Transverse colon (tissue), 4 donors: ENCODE measurements at regions not wholly inside any gene's neighbourhood (a gene's known extent, or its start where the extent isn't known, plus 50 kb on each side); places are given as distances from the start of the nearest gene placed in this dataset.

Source experiments
- DNase-seq: peaks from one replicate; pipeline ENCODE4 v3.0.0-alpha.2; 2019
- H3K27ac ChIP-seq, 4 donors: fragments of 200-600 bp; sonication (generic); 2 replicates each; pipeline ENCODE4 v1.5.1; 2016 to 2018; ENCODE audit warnings: inconsistent platforms in 4 of 4
- H3K27me3 ChIP-seq: fragments of 200-600 bp; sonication (generic); 2 replicates; pipeline ENCODE4 v1.5.1; 2017; ENCODE audit warnings: inconsistent platforms
- H3K36me3 ChIP-seq, 4 donors: fragments of 200-600 bp; sonication (generic); 2 replicates each; pipeline ENCODE4 v1.5.1; 2017 to 2019; ENCODE audit warnings: inconsistent platforms in 4 of 4
- H3K4me1 ChIP-seq, 4 donors: fragments of 200-600 bp; sonication (generic); 2 replicates each; pipeline ENCODE4 v1.5.1; 2017 to 2020; ENCODE audit warnings: inconsistent platforms in 4 of 4
- H3K4me3 ChIP-seq, 4 donors: fragments of 200-600 bp; sonication (generic); 1 replicate in 1 of 4; 2 replicates in 3 of 4; pipeline versions ENCODE4 v1.5.1 to v1.6.1; 2017 to 2019; ENCODE audit warnings: inconsistent platforms in 4 of 4
- H3K9me3 ChIP-seq, 2 donors: fragments of 200-600 bp; sonication (generic); 2 replicates each; pipeline ENCODE4 v1.5.1; 2017 to 2019; ENCODE audit warnings: inconsistent platforms in 2 of 2
- EP300 ChIP-seq: sonication (generic); formaldehyde crosslinking; IDR thresholded peaks from one replicate; pipeline ENCODE4 v1.6.1; 2017; ENCODE audit warnings: antibody characterized with exemption, low read depth
- POLR2A ChIP-seq: fragments of 450-650 bp; IDR thresholded peaks from one replicate; pipeline ENCODE4 v1.6.1; 2016; ENCODE audit warnings: antibody characterized with exemption, mild to moderate bottlenecking, moderate library complexity
- POLR2AphosphoS5 ChIP-seq, 3 donors: sonication (generic); formaldehyde crosslinking; IDR thresholded peaks; one replicate each; pipeline ENCODE4 v1.6.1; 2016; ENCODE audit warnings: antibody characterized with exemption in 3 of 3
- WGBS, 2 donors: methylation state at CpG; one replicate each; pipeline ENCODE4 v1.1.5; 2018; ENCODE audit warnings: low coverage in 1 of 2; 5-methylcytosine and 5-hydroxymethylcytosine counted together
- in situ Hi-C, 4 donors: fragments of 200-750 bp; cut with MboI; loops; one replicate each; pipeline versions ENCODE4 v1.15.0 to v1.15.1; 2017; ENCODE audit warnings: low sequenced_read_pairs in 3 of 4, low pct_ligation_motif_present in 1 of 4, low pct_unique_long_range_greater_than_20kb in 1 of 4
- intact Hi-C: fragments of 100-400 bp; cut with DNase I; formaldehyde crosslinking; loops from one replicate; pipeline ENCODE4 v1.15.1; 2023; ENCODE audit warnings: low total_unique reads
- TF ChIP-seq, protein P1 (sequence below), 5 experiments: fragments of 200-600 bp in 3 of 5; fragments of 450-650 bp in 2 of 5; sonication (generic) in 3 of 5; IDR thresholded peaks; 1 replicate in 2 of 5; 2 replicates in 3 of 5; pipeline ENCODE4 v1.5.1; 2016 to 2017; ENCODE audit warnings: antibody characterized with exemption in 5 of 5, inconsistent platforms in 3 of 5, mild to moderate bottlenecking in 2 of 5, moderate library complexity in 1 of 5

GRCh38 chr21:22395965-22396364 lies 1397.8 kb downstream of the NCAM2 start:
- DNase-seq: no peak
- H3K4me1 ChIP-seq: no peaks in the 10 kb centered on the region
- intact Hi-C loops: loop anchor here (5.0 kb wide), 1 partner anchor 1306 kb away; no protein-coding TSS in a partner anchor
- H3K27me3 ChIP-seq: no peaks in the 10 kb centered on the region
- H3K27ac ChIP-seq: no peak overlapping the region
- WGBS, 2 donors: 85 to 100% methylated on average over 2 to 6 of the region's 6 CpGs
- in situ Hi-C loops: no loop called here
- H3K36me3 ChIP-seq: no peaks in the 10 kb centered on the region
- TF ChIP-seq POLR2AphosphoS5 (IDR thresholded peaks at IDR 0.05) (no peak), POLR2A (no peak), EP300 (no peak)
- TF ChIP-seq, protein P1, sequence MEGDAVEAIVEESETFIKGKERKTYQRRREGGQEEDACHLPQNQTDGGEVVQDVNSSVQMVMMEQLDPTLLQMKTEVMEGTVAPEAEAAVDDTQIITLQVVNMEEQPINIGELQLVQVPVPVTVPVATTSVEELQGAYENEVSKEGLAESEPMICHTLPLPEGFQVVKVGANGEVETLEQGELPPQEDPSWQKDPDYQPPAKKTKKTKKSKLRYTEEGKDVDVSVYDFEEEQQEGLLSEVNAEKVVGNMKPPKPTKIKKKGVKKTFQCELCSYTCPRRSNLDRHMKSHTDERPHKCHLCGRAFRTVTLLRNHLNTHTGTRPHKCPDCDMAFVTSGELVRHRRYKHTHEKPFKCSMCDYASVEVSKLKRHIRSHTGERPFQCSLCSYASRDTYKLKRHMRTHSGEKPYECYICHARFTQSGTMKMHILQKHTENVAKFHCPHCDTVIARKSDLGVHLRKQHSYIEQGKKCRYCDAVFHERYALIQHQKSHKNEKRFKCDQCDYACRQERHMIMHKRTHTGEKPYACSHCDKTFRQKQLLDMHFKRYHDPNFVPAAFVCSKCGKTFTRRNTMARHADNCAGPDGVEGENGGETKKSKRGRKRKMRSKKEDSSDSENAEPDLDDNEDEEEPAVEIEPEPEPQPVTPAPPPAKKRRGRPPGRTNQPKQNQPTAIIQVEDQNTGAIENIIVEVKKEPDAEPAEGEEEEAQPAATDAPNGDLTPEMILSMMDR (IDR thresholded peaks at IDR 0.05): no peak
- H3K9me3 ChIP-seq: no peaks in the 10 kb centered on the region
- H3K4me3 ChIP-seq: no peak overlapping the region

- intact Hi-C loops (loop anchor here (5.0 kb wide), 1 partner anchor 1302 kb away; no protein-coding TSS in a partner anchor), in situ Hi-C loops (no loop called here)
- TF ChIP-seq EP300 (no peak), POLR2A (no peak), POLR2AphosphoS5 (IDR thresholded peaks at IDR 0.05) (no peak)
- TF ChIP-seq, protein P1 (IDR thresholded peaks at IDR 0.05): no peak
- H3K27ac ChIP-seq: no peak overlapping the region
- no peak overlapping the region for H3K4me3 ChIP-seq
- no peak for DNase-seq
- H3K27me3 ChIP-seq: no peaks in the 10 kb centered on the region
- WGBS, 2 donors: 25 to 37% methylated on average over 1 of the region's 1 CpG
- no peaks in the 10 kb centered on the region for H3K4me1 ChIP-seq
- no peaks in the 10 kb centered on the region for H3K36me3 ChIP-seq
- no peaks in the 10 kb centered on the region for H3K9me3 ChIP-seq
Measured at GRCh38 chr21:22399681-22400514, 1401.7 kb downstream of the NCAM2 start.

DNA sequence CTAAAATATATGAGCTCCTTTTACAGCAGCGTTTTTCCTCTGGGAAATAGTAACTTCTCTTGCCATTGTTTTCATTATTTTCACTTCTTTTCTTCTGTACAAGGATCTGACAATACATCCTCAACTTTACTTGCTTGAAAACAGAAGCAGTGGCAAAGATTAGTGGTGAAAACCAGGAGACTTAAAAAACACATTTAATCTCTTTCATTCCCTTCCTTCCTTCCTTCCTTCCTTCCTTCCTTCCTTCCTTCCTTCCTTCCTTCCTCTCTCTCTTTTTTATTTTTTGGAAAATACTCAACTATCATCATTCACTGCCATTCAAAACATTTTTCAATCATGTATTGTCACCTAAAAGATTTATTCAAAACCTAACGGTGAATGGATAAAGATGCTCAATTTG lies 1411.4 kb downstream of the NCAM2 start:
- no peaks in the 10 kb centered on the region for H3K27me3 ChIP-seq
- in situ Hi-C loops: no loop called here
- DNase-seq: no peak
- H3K4me3 ChIP-seq: no peak overlapping the region
- no peak overlapping the region for H3K27ac ChIP-seq
- intact Hi-C loops: no loop called here
- no peaks in the 10 kb centered on the region for H3K9me3 ChIP-seq
- WGBS, 2 donors: 75 to 84% methylated on average over 2 of the region's 2 CpGs
- H3K36me3 ChIP-seq: no peaks in the 10 kb centered on the region
- TF ChIP-seq POLR2AphosphoS5 (IDR thresholded peaks at IDR 0.05) (no peak), POLR2A (no peak), EP300 (no peak)
- TF ChIP-seq, protein P1 (IDR thresholded peaks at IDR 0.05): no peak
- H3K4me1 ChIP-seq: no peaks in the 10 kb centered on the region

DNA sequence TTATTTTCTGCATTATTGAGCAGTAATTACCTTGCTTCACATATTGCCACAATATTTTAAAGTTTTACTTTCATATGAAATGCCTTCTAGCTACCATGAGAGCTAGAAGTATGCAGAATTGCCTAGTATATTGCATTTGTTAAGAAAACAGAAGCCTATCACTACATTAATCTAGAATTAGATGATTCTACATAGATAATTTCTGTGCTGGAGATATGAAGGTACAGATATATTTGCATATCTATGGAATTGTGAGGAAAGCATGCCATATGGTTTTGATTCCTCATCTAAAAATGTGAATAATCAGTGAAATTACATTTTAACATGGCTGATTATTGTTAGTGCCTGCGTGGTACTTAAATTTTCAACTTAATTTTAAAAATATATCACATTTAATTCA lies 1418.3 kb downstream of the NCAM2 start:
- Histone ChIP-seq H3K27ac (no peak overlapping the region), H3K9me3 (no peaks in the 10 kb centered on the region), H3K27me3 (no peaks in the 10 kb centered on the region), H3K4me1 (no peaks in the 10 kb centered on the region), H3K4me3 (no peak overlapping the region), H3K36me3 (no peaks in the 10 kb centered on the region)
- TF ChIP-seq POLR2AphosphoS5 (IDR thresholded peaks at IDR 0.05): no peak
- TF ChIP-seq, protein P1 (IDR thresholded peaks at IDR 0.05): no peak
- TF ChIP-seq EP300: no peak
- no peak for TF ChIP-seq POLR2A
- in situ Hi-C loops: no loop called here
- intact Hi-C loops: no loop called here
- DNase-seq: no peak
- WGBS, 2 donors: 80 to 92% methylated on average over 1 of the region's 1 CpG
